Suppressor macrophage treated with lipopolysaccharide for 4 hours (primary cell): ENCODE measurements at regions not wholly inside any gene's neighbourhood (a gene's known extent, or its start where the extent isn't known, plus 50 kb on each side); places are given as distances from the start of the nearest gene placed in this dataset.

Experiments used
- DNase-seq: peaks from one replicate; pipeline ENCODE4 v3.0.0-alpha.2; 2020

DNA sequence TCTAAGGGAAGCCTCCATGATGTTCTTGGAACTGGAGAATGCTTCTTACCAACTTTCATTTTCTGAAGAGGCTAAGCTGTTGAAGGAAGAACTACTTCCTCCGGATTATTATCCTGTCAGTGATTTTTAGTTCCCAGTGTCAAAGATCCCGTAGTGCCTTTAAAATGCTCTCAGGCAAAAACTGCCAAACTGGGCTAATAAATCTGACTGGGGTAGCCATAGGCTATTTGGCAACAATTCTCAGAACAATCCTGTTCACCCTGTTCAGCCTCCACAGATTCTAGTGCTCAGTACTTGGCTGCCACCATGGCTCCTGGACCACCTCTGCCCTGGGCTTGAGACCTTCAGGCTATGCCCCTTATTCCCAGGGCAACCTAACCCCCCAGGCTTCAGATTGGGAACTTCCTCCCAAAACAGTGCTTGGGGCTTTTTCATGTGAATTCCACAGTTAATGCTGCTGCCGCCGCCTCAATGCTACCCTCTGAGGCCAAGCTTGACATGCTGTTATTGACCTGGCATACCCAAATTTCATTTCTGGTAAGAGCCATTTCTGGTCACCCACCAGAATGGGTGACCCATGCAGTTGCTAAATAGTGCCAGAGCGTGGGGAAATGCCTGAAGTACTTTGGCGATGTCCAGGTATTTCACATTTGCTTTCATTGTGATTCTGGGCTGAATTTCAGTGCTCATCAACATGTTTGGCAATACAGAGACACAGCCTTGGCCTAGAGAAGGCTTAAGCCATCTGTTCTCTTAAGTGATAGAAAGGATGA, 110.0 kb upstream of the ARHGAP5 start:
- DNase-seq, result no peak

DNA sequence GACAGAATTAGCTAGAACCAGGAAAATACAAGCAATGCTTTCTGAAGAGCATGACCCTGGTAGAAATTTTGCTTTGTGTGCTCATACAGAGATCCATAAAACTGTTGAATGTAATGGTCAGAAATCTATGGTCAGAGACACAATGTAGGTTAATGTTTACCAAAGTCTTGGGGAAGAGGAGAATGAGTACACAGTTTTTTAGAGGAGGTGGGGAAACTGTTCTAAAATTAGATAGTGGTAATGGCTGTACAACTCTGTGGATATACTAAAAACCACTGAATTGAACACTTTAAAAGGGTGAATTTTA, 109.5 kb upstream of the ARHGAP5 start:
- DNase-seq, result no peak

DNA sequence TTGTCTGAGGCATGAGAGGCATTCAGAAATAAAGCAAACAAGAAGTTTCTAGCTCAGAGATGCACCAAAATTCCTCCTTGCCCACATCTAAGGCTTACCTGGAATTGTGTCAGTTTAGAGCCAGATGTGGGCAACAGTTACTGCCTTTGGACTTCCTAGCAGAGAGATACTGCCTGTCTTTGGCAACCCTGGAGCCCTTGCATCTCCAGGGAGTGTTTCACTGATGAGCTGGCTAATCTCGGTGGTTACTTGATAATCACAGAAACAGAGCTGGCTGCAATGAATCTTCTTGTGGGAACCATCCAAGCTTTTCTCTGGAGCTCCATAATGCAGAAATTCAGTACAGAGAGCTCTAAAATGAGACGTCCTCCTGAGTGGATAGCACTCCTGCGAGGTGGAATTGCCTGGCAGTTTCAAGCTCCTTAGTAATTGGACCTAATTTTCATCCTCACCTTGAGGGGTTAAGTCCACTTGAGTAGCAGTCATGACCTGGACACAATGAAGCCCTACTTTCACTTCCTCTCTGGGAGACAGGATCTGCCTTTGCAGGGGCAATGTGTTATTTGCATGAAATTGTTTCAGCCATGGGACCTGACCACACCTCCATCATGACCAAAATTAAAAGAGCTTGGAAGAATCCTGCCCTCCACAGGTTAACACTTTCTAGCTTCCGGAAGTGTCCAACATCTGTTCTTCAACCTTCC, 108.8 kb upstream of the ARHGAP5 start:
- peak; percentile 20 for DNase-seq

DNA sequence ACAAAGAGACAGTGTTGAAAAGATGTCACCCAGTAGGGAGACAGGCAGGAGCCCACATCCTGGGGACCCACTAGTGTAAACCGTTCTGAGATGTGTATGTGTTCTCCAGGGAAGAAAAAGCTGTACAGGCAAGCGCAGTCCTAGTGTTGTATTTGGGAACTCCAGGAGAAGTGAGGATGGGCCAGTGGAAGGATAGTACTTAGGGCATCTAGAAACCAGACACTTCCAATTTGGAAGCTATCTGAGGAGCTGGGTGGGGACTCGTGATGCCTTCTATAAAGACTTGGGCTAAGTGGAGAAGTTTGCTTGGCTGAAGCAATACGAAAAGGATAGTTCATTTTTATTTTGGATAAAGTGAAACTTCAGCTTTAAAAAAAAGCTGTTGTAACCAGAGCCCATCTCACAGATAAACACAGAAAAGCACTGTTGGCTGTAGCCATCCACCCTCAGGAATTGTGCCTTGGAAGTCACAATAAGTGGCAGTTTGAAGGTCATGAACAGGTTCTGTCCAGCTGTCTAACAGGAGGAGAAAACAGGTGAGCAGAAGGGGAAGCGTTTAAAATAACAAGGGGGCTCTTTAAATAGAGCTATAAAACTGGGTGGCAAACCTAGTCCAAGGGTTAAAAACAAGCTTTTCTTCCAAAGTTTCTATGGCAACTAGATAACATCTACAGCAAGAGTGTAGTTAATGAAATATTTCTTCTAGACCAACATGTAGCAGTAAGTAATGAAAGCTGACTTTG, 108.0 kb upstream of the ARHGAP5 start:
- DNase-seq, result no peak

DNA sequence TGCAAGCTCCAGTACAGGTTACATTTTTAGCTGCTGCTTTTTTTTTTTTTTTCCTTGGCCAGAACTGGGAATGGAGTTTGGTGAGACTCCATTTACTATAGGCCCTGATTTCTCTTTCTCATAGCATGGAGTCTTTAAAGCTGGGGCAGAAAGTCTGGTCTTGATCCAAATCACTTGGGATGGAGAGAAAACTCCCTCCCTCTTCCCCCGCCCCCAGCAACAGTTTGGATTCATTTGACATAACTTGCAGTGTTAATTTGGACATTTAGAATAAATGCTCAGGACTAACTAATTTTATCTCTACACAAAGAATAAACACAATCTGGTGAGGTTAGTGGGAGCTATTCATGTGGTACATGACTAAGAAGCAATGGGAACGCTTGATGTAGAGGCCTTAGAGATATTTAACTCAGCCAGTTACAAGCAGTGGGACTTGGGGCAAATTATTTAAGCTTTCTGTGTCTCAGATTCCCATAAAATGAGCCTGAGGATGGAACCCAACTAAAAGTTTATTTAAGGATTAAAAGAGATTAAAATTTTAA, 107.3 kb upstream of the ARHGAP5 start:
- no peak for DNase-seq

DNA sequence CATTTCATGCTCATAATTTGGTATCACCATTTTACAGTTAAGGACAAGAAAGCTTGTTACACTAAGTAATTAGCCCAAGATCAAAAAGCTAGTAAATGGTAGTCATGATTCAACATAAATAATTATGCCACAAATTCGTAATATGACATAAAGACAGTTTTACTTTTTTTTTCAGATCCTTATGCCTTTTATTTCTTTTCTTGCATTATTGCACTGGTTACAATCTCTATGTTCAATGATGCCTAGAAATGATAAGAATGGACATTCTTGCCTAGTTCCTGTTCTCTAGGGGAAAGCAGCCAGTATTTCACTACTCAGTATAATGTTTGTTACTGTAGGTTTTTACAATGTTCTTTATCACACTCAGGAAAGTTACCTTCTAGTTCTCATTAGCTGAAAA, 106.4 kb upstream of the ARHGAP5 start:
- DNase-seq, result no peak

DNA sequence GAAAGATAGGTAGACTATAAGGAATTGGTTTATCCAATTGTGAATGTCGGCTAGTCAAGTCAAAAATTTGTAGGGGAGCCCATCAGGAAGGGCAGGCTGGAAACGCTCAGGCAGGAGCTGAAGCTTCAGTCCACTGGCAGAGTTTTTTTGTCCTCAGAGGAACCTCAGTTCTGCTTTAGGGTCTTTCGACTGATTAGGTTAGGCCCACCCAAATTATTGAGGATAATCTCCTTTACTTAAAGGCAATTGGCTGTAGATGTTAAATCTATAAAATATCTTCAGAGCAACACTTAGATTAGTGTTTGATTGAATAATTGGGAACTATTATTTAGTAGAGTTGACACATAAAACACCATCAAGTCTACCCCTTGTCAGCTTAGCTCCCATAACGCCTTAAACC, 105.5 kb upstream of the ARHGAP5 start:
- no peak for DNase-seq

DNA sequence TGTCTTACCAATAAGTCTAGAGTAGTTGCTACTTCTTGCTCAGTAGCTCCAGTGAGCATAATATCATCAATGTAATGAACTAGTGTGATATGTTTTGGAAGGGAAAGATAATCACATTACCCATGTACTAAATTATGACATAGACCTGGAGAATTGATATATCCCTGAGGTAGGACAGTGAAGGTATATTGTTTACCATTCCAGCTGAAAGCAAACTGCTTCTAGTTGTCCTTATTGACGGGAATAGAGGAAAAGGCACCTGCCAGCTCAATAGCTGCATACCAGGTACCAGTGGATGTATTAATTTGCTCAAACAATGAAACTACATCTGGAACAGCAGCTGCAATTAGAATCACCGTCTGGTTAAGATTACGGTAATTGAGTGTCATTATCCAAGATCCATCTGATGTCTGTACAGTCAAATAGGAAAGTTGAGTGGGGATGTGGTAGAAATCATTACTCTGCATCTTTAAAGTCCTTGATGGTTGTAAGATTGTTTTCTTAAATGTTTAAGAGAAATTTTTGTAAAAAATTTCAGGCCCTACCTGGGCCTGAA, 100.0 kb upstream of the ARHGAP5 start:
- no peak for DNase-seq

DNA sequence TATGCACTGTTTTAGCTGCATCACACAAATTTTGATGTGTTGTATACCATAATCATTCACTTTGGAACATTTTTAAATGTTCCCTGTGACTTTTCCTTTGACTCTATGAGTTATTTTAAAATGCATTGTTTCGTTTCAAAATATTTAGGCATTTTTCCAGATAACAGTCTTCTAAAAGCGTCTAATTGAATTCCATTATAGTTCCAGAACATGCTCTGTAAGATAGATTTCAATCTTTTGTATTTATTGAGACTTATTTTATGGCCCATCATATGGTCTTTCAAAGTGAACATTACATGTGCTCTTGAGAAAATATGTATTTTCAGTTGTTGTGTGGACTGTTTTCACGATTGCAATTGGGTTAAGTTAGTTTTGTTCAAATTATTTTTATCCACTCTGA, 98.7 kb upstream of the ARHGAP5 start:
- no peak for DNase-seq

DNA sequence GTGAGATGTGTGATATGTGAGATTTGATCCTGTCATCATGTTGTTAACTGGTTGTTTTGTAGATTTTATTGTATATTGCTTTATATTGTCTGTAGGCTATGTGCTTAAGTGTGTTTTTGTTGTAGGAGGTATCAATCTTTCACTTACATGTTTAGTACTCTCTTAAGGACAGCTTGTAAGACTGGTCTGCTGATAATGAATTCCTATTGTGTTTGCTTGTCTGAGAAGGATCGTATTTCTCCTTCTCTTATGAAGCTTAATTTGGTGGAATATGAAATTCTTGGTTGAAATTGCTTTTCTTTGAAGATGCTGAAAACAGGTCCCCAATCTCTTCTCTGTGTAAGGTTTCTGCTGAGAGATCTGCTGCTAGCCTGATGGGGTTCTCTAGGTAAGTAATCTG, 94.5 kb upstream of the ARHGAP5 start:
- no peak for DNase-seq

DNA sequence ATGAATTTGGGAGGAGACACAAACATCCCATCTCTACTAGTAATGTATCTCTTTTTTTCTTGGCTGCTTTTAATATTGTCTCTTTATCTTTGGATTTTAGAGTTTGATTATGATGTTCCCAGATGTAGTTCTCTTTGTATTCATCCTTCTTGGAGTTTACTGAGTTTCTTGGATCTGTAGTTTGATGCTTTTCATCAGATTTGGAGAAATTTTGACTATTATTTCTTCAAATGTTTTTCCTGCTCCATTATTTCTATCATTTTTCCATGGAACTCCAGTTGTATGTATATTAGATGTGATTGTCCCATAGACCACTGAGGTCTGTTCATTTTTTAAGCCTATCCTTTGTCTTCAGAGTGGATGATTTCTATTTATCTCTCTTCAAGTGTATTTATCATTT, 90.7 kb upstream of the ARHGAP5 start:
- no peak for DNase-seq

DNA sequence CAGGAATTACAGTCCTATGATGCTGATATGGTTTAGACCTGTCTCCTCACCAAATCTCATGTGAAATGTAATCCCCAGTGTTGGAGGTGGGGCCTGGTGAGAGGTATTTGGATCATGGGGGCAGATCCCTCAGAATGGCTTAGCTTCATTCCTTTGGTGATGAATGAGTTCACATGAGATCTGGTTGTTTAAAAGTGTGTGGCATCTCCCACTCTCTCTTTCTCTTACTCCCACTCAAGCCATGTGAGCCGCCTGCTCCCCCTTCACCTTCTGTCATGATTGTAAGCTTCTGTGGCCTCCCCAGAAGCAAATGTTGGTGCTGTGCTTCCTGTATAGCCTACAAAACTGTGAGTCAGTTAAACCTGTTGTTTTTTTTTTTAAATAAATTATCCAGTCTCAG, 89.4 kb upstream of the ARHGAP5 start:
- no peak for DNase-seq

DNA sequence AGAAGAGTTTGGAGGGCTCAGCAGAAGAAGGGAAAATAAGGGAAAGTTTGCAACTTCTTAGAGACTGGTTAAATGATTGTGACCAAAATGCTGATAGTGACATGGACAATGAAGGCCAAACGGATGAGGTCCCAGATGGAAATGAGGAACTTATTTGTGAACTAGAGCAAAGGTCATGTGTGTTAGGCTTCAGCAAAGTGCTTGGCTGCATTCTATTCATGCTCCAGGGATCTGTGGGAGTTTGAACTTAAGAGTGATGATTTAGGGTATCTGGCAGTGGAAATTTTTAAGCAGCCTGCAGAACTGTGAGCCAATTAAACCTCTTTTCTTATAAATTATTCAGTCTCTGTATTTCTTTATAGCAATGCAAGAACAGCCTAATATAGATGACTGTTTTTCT, 88.9 kb upstream of the ARHGAP5 start:
- DNase-seq, result no peak

DNA sequence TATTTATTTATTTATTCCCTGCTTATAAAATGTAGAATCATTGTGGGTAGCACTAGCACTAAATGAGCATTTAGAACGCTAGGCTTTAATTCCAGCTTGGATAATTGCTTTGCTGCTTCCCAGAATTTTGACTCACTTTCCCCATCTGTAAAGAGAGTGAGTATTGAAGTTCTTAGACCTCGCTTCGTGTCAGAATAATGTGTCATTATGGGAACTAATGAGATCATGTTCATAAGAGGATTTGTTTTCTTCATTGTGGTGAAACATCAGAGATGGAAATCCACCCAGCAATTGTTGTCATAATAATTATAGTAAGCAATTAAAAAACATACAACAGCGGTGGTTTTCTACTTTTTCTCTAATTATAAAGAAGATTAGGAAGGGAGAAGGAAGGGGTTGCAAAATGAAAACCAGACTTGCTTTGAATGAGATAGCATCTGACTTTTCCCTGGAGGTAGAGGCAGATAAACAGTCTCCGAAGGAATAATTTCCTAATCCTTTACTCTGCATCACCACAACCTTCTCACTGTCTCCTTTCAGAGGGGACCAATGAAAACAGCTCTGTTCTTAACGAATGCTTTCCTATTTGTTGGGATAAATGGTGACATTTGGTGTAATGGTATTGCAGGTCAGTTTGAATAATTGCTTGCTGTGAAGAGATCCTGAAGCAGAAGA, 86.8 kb upstream of the ARHGAP5 start:
- no peak for DNase-seq

DNA sequence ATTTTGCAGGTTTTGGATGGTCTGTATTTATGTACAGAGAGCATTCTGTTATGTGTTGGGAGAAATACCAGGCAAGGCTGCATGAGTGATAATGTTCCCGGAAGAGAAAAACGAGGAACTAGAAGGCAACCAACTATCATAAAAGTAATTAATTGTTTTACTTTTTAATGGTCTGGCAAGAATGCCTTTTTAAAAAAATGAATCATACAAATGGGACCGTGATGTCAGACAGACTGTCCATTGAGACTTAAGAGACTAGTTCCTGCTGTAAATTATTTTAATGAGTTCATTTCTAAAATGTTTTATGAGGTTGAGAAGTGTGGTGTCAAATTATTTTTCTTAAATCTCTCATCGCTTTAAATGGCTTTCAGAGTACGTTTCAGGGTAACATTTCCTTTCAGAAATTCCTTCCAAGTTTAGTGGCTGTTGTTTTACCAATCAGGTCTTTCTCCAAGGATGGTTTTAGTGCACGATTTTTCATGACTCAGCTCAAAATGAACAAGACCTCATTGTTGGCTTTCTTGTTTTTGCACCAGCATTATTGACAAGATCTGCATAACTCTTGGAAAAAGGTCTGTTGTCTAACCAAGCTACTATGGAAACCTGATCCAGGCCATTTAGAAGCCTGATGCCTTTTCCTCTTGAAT, 86.1 kb upstream of the ARHGAP5 start:
- DNase-seq, result no peak

DNA sequence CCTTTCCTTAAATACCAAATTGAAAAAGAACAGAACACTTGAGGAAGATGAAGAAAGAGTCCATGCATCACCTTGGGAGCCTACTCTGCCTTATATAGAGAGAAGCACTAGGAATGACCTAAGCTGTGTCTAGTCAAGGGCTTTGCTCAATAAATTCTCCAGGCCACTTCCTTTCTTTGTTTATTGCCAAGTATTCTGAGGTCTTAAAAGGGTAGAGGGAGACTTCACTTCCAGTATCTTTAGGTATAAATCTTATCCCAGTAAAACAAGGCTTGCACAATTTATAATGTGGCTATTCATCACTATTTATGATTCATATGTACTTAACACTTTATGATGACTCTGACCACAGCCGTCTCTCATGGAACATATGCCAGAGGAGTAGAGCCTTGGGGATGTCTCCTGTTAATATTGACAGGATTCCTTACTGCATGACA, 85.1 kb upstream of the ARHGAP5 start:
- DNase-seq, result peak; percentile 1

DNA sequence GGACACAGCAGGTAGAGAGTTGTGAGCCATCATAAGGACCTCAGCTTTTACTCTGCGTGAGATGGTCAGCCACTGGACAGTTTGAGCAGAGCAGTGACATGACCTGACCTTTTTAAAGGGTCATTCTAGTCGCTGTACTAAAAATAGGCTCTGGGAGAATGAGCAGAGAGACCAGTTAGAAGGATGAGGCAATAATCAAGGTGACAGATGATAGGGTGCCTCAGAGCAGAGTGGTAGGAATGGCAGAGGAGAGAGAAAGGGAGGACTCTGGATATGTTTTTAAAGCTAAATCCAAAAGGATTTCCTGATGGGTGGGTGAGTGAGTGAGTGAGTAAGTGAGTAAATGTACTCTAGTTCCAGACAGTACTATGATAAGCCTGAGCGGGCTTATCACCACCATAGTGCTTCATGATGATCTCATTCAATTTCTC, 83.6 kb upstream of the ARHGAP5 start:
- no peak for DNase-seq

DNA sequence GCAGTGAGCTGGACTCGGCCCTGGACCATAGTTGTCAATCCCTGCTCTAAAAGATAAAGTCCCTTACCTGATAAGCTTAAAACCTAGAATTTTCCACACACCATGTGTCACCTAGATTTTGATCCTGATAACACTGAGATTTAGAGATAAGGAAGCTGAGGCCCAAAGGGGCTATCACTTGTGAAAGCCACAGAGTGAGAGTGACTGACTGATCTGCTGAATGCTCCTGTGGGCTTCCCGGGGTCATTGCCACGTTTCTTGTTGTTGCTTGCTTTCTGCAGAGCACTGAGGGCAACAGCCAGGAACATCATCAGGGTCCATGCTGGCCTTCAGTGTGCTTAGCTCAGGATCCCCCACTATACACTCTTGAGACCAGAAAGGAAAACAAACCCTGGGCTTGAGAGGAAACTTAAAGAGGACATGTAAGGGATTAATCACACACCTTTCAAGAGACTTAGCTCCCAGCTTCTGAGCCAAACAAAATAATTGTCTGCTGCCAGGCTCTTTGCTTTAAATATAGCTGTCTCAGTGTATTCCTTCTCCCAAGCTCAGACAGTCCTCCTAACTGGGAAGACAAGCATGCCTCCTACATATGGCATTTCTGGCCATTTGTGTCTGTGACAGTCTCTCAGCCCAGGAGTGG, 82.6 kb upstream of the ARHGAP5 start:
- no peak for DNase-seq

DNA sequence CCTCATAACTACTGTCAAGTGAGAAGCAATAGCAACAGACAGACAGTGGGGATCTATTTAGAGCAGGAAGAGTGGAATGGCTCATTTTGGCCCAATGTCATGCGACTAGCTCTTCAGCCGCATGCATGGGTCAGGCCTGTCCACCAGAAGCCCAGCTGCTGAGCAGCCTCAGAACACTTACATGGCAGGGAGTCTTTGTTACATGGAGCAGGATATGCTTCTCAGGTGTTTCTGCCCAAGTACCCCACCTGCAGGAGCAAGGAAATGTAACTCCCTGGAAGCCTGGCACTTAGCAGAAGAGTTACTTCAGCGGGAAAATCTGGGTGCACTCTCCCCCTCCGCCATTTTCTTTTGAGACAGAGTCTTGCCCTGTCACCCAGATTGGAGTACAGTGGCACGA, 73.5 kb upstream of the ARHGAP5 start:
- DNase-seq, result no peak

DNA sequence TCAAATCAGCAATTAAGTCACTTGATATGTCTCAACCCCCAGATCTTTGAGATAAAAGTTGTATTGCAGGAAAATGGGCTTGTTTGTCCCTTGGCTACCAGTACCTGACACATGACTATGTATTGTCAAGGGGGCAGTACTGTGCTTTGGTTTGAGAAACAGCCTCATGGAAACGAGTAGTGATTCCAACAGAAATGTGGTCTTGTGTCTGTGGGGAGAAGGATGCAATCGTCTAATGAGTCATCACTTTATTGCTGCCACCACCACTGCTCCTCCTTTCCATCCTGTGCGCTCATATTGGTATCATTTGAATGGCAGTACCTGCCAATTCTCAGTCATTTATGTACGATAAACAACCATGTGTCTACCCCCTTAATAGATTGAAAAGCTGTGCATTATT, 72.8 kb upstream of the ARHGAP5 start:
- DNase-seq, result peak; percentile 7

DNA sequence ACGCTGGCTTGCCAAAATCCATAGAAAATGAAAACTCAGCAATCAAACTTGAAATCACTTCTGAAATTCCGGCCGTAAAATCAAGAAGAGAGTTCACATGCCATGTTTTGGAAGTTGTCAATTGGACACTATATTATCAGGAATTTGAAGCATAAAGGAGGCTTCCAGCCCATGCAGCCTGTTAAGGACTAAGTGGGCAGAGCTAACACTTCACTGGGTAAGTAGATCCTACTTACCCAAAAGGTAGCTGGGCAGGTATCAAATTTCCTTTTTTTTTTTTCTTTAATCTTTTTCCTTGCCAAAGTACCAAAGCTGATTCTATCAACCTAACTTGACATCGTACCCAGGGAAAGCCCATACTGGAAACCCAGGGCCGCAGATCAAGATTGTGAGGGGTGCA, 71.5 kb upstream of the ARHGAP5 start:
- DNase-seq, result no peak
